SJSA1 (cell line): ENCODE measurements at regions not wholly inside any gene's neighbourhood (a gene's known extent, or its start where the extent isn't known, plus 50 kb on each side); places are given as distances from the start of the nearest gene placed in this dataset.

Source experiments
- DNase-seq, 2 experiments: peaks; one replicate each; pipeline ENCODE4 v3.0.0-alpha.2; 2015 to 2020; ENCODE audit warnings: low spot score in 2 of 2, low read depth in 1 of 2
- H3K27ac ChIP-seq: fragments of 250-450 bp; sonication (Bioruptor Pico); 2 replicates; pipeline ENCODE4 v1.5.1; 2020; ENCODE audit warnings: mild to moderate bottlenecking, moderate library complexity
- H3K27me3 ChIP-seq: fragments of 250-450 bp; sonication (Bioruptor Pico); replicated peaks from 2 replicates; pipeline ENCODE4 v1.5.1; 2020; ENCODE audit warnings: mild to moderate bottlenecking, moderate library complexity
- H3K36me3 ChIP-seq: fragments of 250-450 bp; sonication (Bioruptor Pico); 2 replicates; pipeline ENCODE4 v1.5.1; 2020; ENCODE audit warnings: mild to moderate bottlenecking
- H3K4me1 ChIP-seq: fragments of 250-450 bp; sonication (Bioruptor Pico); replicated peaks from 2 replicates; pipeline ENCODE4 v1.6.1; 2021; ENCODE audit warnings: mild to moderate bottlenecking
- H3K4me3 ChIP-seq: fragments of 250-450 bp; sonication (Bioruptor Pico); 2 replicates; pipeline ENCODE4 v1.5.1; 2020; ENCODE audit warnings: mild to moderate bottlenecking
- H3K9me3 ChIP-seq: fragments of 250-450 bp; sonication (Bioruptor Pico); replicated peaks from 2 replicates; pipeline ENCODE4 v1.5.1; 2020; ENCODE audit warnings: mild to moderate bottlenecking

GRCh38 chr1:239221656-239222055, 164.7 kb upstream of the CHRM3 start:
- Histone ChIP-seq H3K4me3 (no peak overlapping the region), H3K27me3 (no peaks in the 10 kb centered on the region), H3K9me3 (peaks cover 4% of the 10 kb centered on the region), H3K36me3 (no peaks in the 10 kb centered on the region), H3K27ac (no peak overlapping the region), H3K4me1 (no peaks in the 10 kb centered on the region)
- no peak for DNase-seq

GRCh38 chr1:239219679-239220078, 166.7 kb upstream of the CHRM3 start:
- DNase-seq, result no peak
- H3K27me3 ChIP-seq, result no peaks in the 10 kb centered on the region
- H3K36me3 ChIP-seq, result no peaks in the 10 kb centered on the region
- no peak overlapping the region for H3K4me3 ChIP-seq
- no peak overlapping the region for H3K27ac ChIP-seq
- peaks cover 4% of the 10 kb centered on the region for H3K9me3 ChIP-seq
- H3K4me1 ChIP-seq, result no peaks in the 10 kb centered on the region

- H3K27me3 ChIP-seq, result no peaks in the 10 kb centered on the region
- no peaks in the 10 kb centered on the region for H3K36me3 ChIP-seq
- no peak for DNase-seq
- H3K4me3 ChIP-seq, result no peak overlapping the region
- no peaks in the 10 kb centered on the region for H3K4me1 ChIP-seq
- H3K27ac ChIP-seq, result no peak overlapping the region
- peaks cover under 1% of the 10 kb centered on the region; the same call in 1 of the 2 replicates for H3K9me3 ChIP-seq
Measured at GRCh38 chr1:239218301-239218700, 168.1 kb upstream of the CHRM3 start.

GRCh38 chr1:239212811-239213220, 173.6 kb upstream of the CHRM3 start:
- Histone ChIP-seq H3K4me3 (no peak overlapping the region), H3K9me3 (0 out of 2 replicates have a peak, but pooled peaks cover 3% of the 10 kb centered on the region), H3K36me3 (no peaks in the 10 kb centered on the region), H3K27me3 (no peaks in the 10 kb centered on the region), H3K4me1 (no peaks in the 10 kb centered on the region), H3K27ac (no peak overlapping the region)
- no peak for DNase-seq

- no peak for DNase-seq
- Histone ChIP-seq H3K4me1 (no peaks in the 10 kb centered on the region), H3K27ac (no peak overlapping the region), H3K36me3 (no peaks in the 10 kb centered on the region), H3K9me3 (peaks cover 4% of the 10 kb centered on the region; the same call in 1 of the 2 replicates), H3K27me3 (no peaks in the 10 kb centered on the region), H3K4me3 (no peak overlapping the region)
Measured at GRCh38 chr1:239209591-239209990, 176.8 kb upstream of the CHRM3 start.

GRCh38 chr1:239204401-239204800, 182.0 kb upstream of the CHRM3 start:
- Histone ChIP-seq H3K27ac (no peak overlapping the region), H3K27me3 (no peaks in the 10 kb centered on the region), H3K4me1 (no peaks in the 10 kb centered on the region), H3K9me3 (peaks cover 3% of the 10 kb centered on the region; the same call in 1 of the 2 replicates), H3K4me3 (no peak overlapping the region), H3K36me3 (no peaks in the 10 kb centered on the region)
- DNase-seq, result no peak

GRCh38 chr1:239197871-239198270, 188.5 kb upstream of the CHRM3 start:
- no peak for DNase-seq
- H3K9me3 ChIP-seq, result peaks cover 11% of the 10 kb centered on the region; the same call in 1 of the 2 replicates
- H3K27ac ChIP-seq, result no peak overlapping the region
- H3K4me3 ChIP-seq, result no peak overlapping the region
- no peaks in the 10 kb centered on the region for H3K36me3 ChIP-seq
- H3K4me1 ChIP-seq, result no peaks in the 10 kb centered on the region
- H3K27me3 ChIP-seq, result no peaks in the 10 kb centered on the region

GRCh38 chr1:239189998-239190512, 196.3 kb upstream of the CHRM3 start:
- no peaks in the 10 kb centered on the region for H3K4me1 ChIP-seq
- H3K4me3 ChIP-seq, result no peak overlapping the region
- H3K36me3 ChIP-seq, result no peaks in the 10 kb centered on the region
- no peak overlapping the region for H3K27ac ChIP-seq
- DNase-seq, result no peak
- H3K27me3 ChIP-seq, result no peaks in the 10 kb centered on the region
- H3K9me3 ChIP-seq, result peaks cover 11% of the 10 kb centered on the region; the same call in 1 of the 2 replicates

- no peaks in the 10 kb centered on the region for H3K27me3 ChIP-seq
- no peaks in the 10 kb centered on the region for H3K4me1 ChIP-seq
- H3K27ac ChIP-seq, result no peak overlapping the region
- no peak for DNase-seq
- H3K36me3 ChIP-seq, result no peaks in the 10 kb centered on the region
- peaks cover 3% of the 10 kb centered on the region for H3K9me3 ChIP-seq
- no peak overlapping the region for H3K4me3 ChIP-seq
Measured at GRCh38 chr1:239186487-239186886, 199.9 kb upstream of the CHRM3 start.

GRCh38 chr1:239185245-239185619, 201.1 kb upstream of the CHRM3 start:
- Histone ChIP-seq H3K27me3 (no peaks in the 10 kb centered on the region), H3K4me1 (no peaks in the 10 kb centered on the region), H3K27ac (no peak overlapping the region), H3K36me3 (no peaks in the 10 kb centered on the region), H3K4me3 (no peak overlapping the region), H3K9me3 (peaks cover 3% of the 10 kb centered on the region)
- DNase-seq, result no peak

- no peak overlapping the region for H3K27ac ChIP-seq
- H3K4me3 ChIP-seq, result no peak overlapping the region
- H3K4me1 ChIP-seq, result no peaks in the 10 kb centered on the region
- H3K27me3 ChIP-seq, result no peaks in the 10 kb centered on the region
- DNase-seq, result no peak
- H3K36me3 ChIP-seq, result no peaks in the 10 kb centered on the region
- H3K9me3 ChIP-seq, result peaks cover 3% of the 10 kb centered on the region
Measured at GRCh38 chr1:239184561-239185244, 201.7 kb upstream of the CHRM3 start.

GRCh38 chr1:239178961-239179360, 207.4 kb upstream of the CHRM3 start:
- no peaks in the 10 kb centered on the region for H3K4me1 ChIP-seq
- H3K27me3 ChIP-seq, result no peaks in the 10 kb centered on the region
- H3K27ac ChIP-seq, result no peak overlapping the region
- H3K9me3 ChIP-seq, result no peaks in the 10 kb centered on the region
- no peak overlapping the region for H3K4me3 ChIP-seq
- DNase-seq, result no peak
- no peaks in the 10 kb centered on the region for H3K36me3 ChIP-seq

- no peaks in the 10 kb centered on the region for H3K36me3 ChIP-seq
- no peaks in the 10 kb centered on the region for H3K4me1 ChIP-seq
- no peak overlapping the region for H3K4me3 ChIP-seq
- H3K27me3 ChIP-seq, result no peaks in the 10 kb centered on the region
- DNase-seq, result no peak
- H3K9me3 ChIP-seq, result no peaks in the 10 kb centered on the region
- H3K27ac ChIP-seq, result no peak overlapping the region
Measured at GRCh38 chr1:239174880-239175279, 211.5 kb upstream of the CHRM3 start.

- Histone ChIP-seq H3K4me1 (no peaks in the 10 kb centered on the region), H3K4me3 (no peak overlapping the region), H3K36me3 (no peaks in the 10 kb centered on the region), H3K9me3 (no peaks in the 10 kb centered on the region), H3K27me3 (no peaks in the 10 kb centered on the region), H3K27ac (no peak overlapping the region)
- DNase-seq, result no peak
Measured at GRCh38 chr1:239170828-239171227, 215.5 kb upstream of the CHRM3 start.

- no peaks in the 10 kb centered on the region for H3K4me1 ChIP-seq
- no peak overlapping the region for H3K4me3 ChIP-seq
- H3K27ac ChIP-seq, result no peak overlapping the region
- H3K36me3 ChIP-seq, result no peaks in the 10 kb centered on the region
- no peak for DNase-seq
- no peaks in the 10 kb centered on the region for H3K9me3 ChIP-seq
- H3K27me3 ChIP-seq, result no peaks in the 10 kb centered on the region
Measured at GRCh38 chr1:239169276-239169675, 217.1 kb upstream of the CHRM3 start.
